GM12873 (cell line): ENCODE measurements at regions not wholly inside any gene's neighbourhood (a gene's known extent, or its start where the extent isn't known, plus 50 kb on each side); places are given as distances from the start of the nearest gene placed in this dataset.

Source experiments
- CTCF ChIP-seq: IDR thresholded peaks from 2 replicates; pipeline ENCODE4 v1.5.1; 2012; ENCODE audit warnings: low read depth, mild to moderate bottlenecking, moderate library complexity, low read length, control low read depth; ENCODE audit not compliant: insufficient read depth; ENCODE audit errors: missing control alignments

- TF ChIP-seq CTCF, result no peak
Observed at GRCh38 chr6:156336089-156336488, 441.1 kb upstream of the ARID1B start.

GRCh38 chr6:156334966-156335365 lies 442.2 kb upstream of the ARID1B start:
- no peak for TF ChIP-seq CTCF

- TF ChIP-seq CTCF, result no peak
Observed at GRCh38 chr6:156319707-156320106, 457.5 kb upstream of the ARID1B start.

- no peak for TF ChIP-seq CTCF
Observed at GRCh38 chr6:156316583-156317125, 460.5 kb upstream of the ARID1B start.

- no peak for TF ChIP-seq CTCF
Observed at GRCh38 chr6:156315146-156315545, 462.0 kb upstream of the ARID1B start.

GRCh38 chr6:156313037-156313436 lies 464.1 kb upstream of the ARID1B start:
- no peak for TF ChIP-seq CTCF

- no peak for TF ChIP-seq CTCF
Observed at GRCh38 chr6:156311291-156311690, 465.9 kb upstream of the ARID1B start.
